HG02678 (cell line): ENCODE measurements at regions not wholly inside any gene's neighbourhood (a gene's known extent, or its start where the extent isn't known, plus 50 kb on each side); places are given as distances from the start of the nearest gene placed in this dataset.
"Not testable (repeated sequence)": the region's sequence is repeated elsewhere in the genome, so short reads cannot be mapped to it uniquely, and the experiment has no call there.

Experiments
- ATAC-seq: cut with Tn5 transposase; IDR thresholded peaks from one replicate; pipeline ENCODE4 v1.9.1; 2021; ENCODE audit warnings: mild to moderate bottlenecking, moderate library complexity; ENCODE audit not compliant: unreplicated experiment

DNA sequence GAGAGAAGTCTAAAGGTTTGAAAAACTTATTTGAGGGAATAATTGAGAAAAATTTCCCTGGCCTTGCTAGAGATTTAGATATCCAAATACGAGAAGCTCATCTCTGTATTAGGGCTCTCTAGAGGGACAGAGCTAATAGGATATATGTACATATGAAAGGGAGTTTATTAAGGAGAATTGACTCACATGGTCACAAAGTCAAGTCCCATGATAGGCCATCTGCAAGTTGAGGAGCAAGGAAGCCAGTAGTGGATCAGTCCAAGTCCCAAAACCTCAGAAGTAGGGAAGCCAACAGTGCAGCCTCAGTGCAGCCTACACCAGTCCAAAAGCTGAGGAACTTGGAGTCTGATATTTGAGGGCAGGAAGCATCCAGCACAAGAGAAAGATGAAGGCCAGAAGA is 126.7 kb downstream of the PJA2 start:
- ATAC-seq, result not testable (repeated sequence)

DNA sequence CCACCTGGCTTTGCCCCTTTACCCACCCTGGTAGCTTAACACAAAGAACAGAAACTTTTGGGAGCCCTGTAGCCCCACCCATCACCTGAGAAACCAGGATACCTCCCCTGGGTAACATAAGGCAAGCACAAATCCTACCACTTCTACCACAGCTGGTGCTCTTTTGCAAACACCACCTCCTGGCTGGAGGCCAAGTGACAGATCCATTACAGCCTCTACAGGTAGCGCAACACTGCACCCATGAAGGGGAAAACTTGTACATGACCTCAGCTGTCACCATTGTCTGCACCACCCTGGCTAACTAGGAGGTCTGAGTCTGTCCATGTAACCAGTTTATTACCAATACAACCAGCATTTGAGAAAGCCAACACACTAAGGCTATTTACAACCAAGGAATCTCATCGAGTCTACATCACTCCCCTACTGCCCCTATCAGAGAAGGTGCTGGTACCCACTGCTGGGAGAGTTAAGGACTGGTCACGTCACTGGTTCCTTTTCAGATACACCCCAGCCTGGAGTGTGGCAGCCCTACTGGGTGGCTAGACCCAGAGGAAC is 128.6 kb downstream of the PJA2 start:
- ATAC-seq, result no peak

DNA sequence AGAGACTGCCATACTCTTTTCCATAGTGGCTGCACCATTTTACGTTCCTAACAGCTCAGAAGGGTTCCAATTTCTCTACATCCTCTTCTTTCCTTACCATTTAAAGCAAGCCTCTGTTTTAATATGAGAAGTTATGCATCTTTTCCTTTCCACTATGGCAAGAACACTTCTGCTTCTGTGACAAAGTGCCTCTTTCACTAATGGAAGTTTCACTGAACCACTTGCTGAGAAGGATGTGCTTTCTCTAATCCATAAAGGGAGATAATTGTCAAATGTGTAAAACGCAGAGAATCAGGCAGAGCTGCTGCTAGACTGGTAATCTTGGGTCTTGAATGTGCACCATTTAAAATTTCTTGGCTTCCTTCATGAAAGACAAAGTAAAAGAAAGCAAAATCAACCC is 131.6 kb downstream of the PJA2 start:
- ATAC-seq, result no peak

DNA sequence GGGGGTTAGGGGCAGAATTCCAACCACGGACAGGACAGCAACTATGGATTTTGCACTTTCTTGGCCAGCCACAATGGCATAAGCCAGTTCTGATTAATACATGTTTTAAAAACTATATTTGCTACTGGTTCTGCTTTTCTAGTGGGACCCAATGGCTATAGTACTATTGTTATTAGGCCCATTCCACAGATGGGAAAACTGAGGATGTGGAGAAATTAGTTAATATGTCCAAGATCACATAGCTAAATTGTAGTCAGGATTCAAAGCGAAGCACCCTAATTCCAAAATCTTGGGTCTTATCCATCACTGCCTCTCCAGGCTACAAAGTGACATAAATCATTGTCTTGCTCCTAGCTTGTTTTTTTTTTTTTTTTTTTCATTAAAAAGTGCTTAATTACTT is 133.9 kb downstream of the PJA2 start:
- ATAC-seq, result no peak

DNA sequence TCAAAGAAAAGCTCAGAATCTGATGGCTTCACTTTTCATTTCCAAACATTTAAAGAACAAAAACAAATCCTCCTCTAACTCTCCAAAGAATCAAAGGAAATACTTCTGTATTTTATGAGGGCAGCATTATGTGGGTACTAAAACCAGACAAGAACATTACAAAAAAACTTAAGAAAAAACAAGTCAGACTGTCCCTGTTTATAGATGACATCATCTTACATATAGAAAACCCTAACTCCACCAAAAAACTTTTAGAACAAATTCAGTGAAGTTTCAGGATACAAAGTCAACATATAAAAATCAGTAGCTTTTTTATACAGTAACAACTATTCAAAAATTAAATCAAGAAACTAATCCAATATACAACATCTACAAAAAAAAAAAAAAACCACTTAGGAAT is 136.2 kb downstream of the PJA2 start:
- no peak for ATAC-seq

DNA sequence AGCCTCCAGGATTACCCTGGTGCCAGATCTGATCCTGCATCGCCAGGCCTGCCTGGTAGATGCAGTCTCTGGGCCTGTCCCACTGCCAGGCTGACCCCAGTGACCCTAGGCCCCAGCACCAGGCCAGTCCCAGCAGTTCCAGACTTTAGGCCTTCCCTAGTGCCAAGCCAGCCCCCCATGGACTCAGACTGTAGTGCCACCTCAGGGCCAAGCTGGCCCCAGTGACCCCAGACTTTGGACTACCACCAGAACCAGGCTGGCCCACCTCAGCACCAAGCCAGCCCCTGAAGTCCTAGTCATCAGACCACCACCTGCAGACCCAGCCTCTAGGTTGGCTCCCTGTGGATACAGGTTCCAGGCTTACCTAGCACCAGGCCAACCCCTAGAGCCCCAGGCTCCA is 142.5 kb downstream of the PJA2 start:
- ATAC-seq, result no peak

DNA sequence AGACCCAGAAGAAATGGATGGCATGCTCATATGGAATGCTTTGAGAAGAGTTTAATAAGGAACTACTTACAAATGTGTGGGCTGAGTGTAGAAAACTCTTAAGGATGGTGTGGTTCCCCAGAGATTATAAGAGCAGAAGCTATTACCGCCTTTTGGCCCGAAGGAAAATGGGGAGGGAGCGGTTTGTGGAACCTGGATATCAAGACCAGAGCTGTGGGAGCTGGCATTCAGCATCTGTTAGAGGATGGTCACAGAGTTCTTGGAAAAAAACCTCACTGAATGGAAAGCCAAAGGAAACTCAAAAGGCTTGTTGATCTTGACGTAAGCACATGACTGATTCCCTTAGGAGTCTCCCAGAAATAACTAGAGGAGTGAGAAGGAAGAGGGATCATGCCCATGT is 151.0 kb downstream of the PJA2 start:
- ATAC-seq, result no peak

DNA sequence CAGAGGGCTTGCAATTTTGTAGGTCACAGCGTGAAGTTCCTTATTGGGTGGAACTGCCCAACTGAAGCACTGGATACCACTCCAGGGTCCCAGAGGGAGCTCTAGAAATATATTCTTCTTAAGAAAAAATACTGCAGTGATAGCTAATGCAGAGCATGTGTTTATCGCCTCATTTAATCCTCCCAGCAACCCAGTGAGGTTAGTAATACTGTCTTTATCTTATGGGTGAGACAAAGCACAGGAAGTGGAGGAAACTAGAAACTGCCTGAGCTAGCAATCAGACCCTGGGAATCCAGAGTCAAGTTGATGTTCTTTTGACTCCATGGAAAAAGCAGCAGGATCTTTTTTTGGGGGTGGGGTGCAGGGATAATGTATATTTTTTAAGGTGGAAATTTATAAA is 153.3 kb downstream of the PJA2 start:
- ATAC-seq, result no peak

DNA sequence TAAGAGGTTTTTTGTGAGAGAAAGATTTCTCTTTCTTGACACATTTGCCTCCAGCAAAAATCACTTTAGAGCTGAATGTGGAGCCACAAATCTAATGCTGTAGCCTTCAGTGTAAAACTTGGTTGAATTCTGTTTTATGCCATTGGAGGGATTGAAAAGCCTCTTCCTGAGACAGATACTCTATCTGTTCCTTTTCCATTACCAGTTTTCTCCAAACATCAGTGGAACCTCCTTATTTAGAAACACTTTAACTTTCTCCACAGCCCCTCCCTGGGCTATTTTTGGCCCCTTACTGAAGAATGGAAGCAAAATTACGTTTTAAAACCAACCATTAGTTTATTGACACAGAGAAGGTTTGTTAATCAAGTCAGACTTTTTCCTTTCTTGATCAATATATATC is 155.3 kb downstream of the PJA2 start:
- no peak for ATAC-seq

DNA sequence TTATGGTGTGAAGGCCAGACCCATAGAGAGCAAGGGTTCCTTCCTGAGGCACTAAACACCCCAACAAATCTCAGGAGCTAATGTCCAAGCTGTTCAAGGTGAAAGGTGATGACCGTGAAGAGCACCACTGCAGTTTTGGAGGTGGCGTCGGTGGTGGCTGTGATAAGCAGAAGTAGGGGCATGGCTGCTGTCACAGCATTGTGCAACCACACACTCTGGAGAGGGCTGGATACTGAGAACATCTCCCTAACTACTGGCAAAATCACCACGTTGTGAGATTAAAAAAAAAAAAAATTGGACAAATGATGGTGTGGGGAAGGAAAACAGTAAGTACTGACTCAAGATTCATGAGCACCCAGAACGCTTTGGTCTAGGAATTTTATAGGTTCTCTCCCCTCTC is 156.5 kb downstream of the PJA2 start:
- no peak for ATAC-seq

DNA sequence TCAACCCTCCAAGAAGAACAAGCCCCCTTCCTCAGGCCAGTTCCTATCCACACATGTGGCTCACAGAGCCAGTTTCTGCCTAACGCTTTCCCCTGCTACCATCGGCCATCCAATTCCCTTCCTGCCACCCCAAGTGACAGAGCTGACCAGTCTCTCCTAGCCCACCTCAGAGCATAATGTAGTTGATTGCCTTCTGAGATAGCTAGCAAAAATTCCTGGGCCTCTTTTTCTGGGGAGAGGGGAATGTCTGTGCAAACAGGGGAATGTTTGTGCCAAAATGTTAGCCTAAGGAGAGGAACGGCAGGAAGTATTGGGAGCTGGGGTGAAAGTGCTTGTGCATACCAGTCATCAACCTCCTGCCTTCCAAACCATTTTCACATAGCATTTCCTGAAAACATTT is 157.0 kb downstream of the PJA2 start:
- ATAC-seq, result no peak

DNA sequence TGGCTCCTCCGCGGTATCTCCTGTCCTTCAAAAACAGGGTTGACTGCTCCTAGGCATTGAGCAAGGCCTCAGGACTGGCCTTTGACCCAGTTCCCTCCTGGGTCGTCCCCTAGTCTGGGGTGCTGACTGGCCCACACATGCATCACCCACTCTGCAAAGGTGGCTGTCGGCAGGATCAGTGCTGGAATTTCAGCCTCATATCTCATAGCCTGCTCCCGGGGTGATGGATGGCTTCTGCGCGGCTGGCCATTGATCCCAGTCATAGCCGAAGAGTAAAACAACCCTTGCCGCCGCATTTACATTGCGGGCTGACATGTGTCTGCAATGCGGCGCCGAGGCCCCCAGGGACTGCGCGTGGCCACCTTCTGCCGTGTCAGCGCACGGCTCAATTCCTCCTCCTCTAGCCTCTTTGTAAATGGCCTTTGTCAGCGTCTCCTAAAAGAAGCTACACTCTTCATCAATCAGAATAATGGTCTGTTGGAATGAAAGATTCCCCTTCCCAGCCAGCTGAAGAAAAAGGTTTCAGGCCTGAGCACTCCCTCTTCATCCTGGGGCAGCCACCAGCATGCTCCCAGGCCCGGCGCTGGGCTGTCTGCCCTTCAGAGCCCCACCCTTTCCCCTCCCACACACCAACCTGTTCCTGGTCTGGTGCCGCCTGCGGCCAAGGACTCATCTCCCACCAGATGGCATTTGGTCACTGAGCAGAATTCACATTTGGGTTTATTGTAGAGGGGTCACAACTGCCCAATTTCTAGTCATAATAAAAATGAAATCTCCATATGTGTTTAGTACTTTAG is 159.0 kb downstream of the PJA2 start:
- ATAC-seq, result no peak

DNA sequence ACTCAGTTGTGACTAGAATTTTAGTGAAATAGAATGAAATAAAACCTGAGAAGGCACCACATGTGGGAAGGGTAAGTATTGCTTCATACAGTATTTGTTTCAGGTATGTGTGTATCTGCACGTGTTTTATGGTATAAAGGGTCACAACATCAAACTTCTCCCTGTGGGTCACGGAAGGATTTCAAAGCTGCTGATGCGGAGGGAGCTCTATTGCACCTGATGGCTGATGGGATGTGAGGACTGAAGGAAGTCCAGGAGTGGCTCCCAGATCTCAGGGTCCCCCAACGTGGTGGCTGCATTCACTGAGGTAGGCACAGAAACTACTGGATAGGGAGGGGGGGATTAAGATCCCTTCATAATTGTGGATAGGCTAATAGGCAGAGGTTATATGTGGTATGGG is 159.7 kb downstream of the PJA2 start:
- ATAC-seq, result no peak

DNA sequence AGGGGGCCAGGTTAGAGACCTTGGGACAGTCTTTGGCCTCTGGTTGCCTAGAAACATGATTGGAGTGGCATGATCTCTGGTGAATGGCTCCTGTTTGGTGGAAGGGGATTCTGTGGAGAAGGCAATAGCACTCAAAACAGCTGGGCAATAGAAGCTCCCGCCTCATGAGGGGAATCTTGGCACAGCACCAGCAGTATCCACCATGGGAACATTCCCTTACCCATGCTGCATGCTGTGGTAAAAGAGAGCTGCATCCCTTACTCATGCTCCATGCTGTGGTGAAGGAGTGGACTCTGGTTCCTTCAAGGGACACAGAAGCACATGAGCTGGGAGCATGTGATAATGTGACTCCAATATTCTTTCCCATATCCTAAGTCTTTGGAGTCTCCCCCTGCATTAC is 160.6 kb downstream of the PJA2 start:
- no peak for ATAC-seq

DNA sequence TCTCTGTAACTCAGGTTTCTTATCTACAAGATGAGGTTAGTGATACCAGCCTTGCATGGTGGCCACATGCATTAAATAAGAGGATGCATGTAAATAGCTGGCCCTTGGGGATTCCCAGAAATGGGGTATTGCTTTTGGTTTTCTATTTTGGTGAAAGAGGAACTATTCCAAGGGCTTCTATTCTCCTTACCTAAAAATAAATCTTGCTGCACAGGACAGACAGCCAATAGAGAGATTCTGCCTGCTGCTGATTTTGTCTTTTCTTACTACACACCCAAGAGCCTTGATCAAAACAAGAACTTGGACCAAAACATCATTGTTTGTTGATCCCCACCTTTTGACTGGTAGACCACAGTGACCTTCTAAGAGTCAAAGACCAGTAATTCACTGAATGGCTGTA is 161.8 kb downstream of the PJA2 start:
- ATAC-seq, result peak; percentile 74

DNA sequence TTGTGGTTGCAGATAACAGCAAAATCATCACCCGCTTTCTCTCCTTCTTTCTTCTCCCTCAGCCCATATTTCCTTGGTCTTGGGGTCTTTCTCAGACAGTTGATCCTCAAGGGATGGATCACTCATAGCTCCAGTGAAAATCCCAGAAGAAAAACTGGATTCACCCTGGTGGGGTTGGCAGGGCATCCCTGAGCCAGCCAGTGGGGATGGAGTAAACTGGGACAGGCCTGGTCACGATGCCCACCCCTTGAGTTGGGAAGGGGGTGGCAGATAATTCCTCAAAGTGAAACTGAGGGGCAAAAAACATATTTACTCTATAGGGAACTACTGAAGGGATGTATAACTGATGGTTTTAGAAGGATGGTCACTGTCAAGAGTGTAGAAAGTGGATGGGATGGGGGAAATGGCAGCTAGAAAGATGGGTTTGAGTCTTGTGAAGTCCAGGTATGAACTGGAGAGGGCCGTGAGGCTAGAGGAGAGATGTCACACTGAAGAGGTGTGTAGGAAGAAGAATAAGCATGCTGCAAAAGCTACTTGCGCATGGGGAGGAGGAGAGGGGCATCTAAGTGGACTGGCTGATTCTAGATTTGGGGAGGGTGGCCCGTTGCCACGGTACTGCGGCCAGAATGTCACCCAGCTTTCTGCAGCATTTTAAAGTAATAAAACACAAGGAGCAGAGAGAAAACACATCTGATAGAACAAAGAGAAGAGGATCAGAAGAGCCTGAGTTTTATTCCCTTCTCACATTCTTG is 162.8 kb downstream of the PJA2 start:
- no peak for ATAC-seq
